Brain microvascular endothelial cell (primary cell): ENCODE measurements at regions not wholly inside any gene's neighbourhood (a gene's known extent, or its start where the extent isn't known, plus 50 kb on each side); places are given as distances from the start of the nearest gene placed in this dataset.

Source experiments
- DNase-seq: peaks from one replicate; pipeline ENCODE4 v3.0.0-alpha.2; 2020
- H3K27ac ChIP-seq: fragments of 250-450 bp; sonication (Bioruptor Pico); 2 replicates; pipeline ENCODE4 v1.5.1; 2020; ENCODE audit warnings: mild to moderate bottlenecking, moderate library complexity
- H3K27me3 ChIP-seq: fragments of 250-450 bp; sonication (Bioruptor Pico); replicated peaks from 2 replicates; pipeline ENCODE4 v1.5.1; 2020; ENCODE audit warnings: mild to moderate bottlenecking
- H3K36me3 ChIP-seq: fragments of 250-450 bp; sonication (Bioruptor Pico); replicated peaks from 2 replicates; pipeline ENCODE4 v1.5.1; 2020; ENCODE audit warnings: mild to moderate bottlenecking
- H3K4me3 ChIP-seq: 2 replicates; pipeline ENCODE4 v1.5.1; 2011; ENCODE audit warnings: low read depth, mild to moderate bottlenecking, control low read depth, low read length, moderate library complexity
- CTCF ChIP-seq: IDR thresholded peaks from 2 replicates; pipeline ENCODE4 v1.5.1; 2011; ENCODE audit warnings: low read depth, mild to moderate bottlenecking, moderate library complexity, low read length, control low read depth, inconsistent platforms; ENCODE audit errors: missing control alignments
- in situ Hi-C: cut with HindIII; loops from 2 replicates; pipeline ENCODE4 v1.10.0; 2017; ENCODE audit warnings: low sequenced_read_pairs, low pct_ligation_motif_present

- DNase-seq: no peak
- in situ Hi-C loops: no loop called here
- Histone ChIP-seq H3K36me3 (no peaks in the 10 kb centered on the region), H3K27ac (no peak overlapping the region), H3K27me3 (no peaks in the 10 kb centered on the region), H3K4me3 (no peak overlapping the region)
- no peak for TF ChIP-seq CTCF
Observed at GRCh38 chr11:42337786-42338455, 878.5 kb upstream of the LRRC4C start.

GRCh38 chr11:42344204-42344792 is 884.8 kb upstream of the LRRC4C start:
- H3K36me3 ChIP-seq: no peaks in the 10 kb centered on the region
- TF ChIP-seq CTCF: no peak
- no peaks in the 10 kb centered on the region for H3K27me3 ChIP-seq
- DNase-seq: no peak
- H3K4me3 ChIP-seq: no peak overlapping the region
- no peak overlapping the region for H3K27ac ChIP-seq
- in situ Hi-C loops: no loop called here

- no peak overlapping the region for H3K4me3 ChIP-seq
- in situ Hi-C loops: no loop called here
- no peaks in the 10 kb centered on the region for H3K36me3 ChIP-seq
- H3K27ac ChIP-seq: no peak overlapping the region
- no peak for DNase-seq
- TF ChIP-seq CTCF: no peak
- H3K27me3 ChIP-seq: no peaks in the 10 kb centered on the region
Observed at GRCh38 chr11:42345933-42346332, 886.5 kb upstream of the LRRC4C start.

- H3K27me3 ChIP-seq: no peaks in the 10 kb centered on the region
- H3K4me3 ChIP-seq: no peak overlapping the region
- no peak overlapping the region for H3K27ac ChIP-seq
- DNase-seq: no peak
- no peak for TF ChIP-seq CTCF
- H3K36me3 ChIP-seq: no peaks in the 10 kb centered on the region
- in situ Hi-C loops: no loop called here
Observed at GRCh38 chr11:42363701-42364100, 904.2 kb upstream of the LRRC4C start.

- H3K27me3 ChIP-seq: no peaks in the 10 kb centered on the region
- no peaks in the 10 kb centered on the region for H3K36me3 ChIP-seq
- no peak overlapping the region for H3K27ac ChIP-seq
- no peak for TF ChIP-seq CTCF
- in situ Hi-C loops: no loop called here
- no peak overlapping the region for H3K4me3 ChIP-seq
- no peak for DNase-seq
Observed at GRCh38 chr11:42390116-42390515, 921.7 kb upstream of the API5 start.

GRCh38 chr11:42397483-42397882 is 914.3 kb upstream of the API5 start:
- Histone ChIP-seq H3K36me3 (no peaks in the 10 kb centered on the region), H3K27ac (no peak overlapping the region), H3K4me3 (no peak overlapping the region), H3K27me3 (no peaks in the 10 kb centered on the region)
- in situ Hi-C loops: no loop called here
- no peak for TF ChIP-seq CTCF
- no peak for DNase-seq
